Stomach (tissue), 8 donors: ENCODE measurements at regions not wholly inside any gene's neighbourhood (a gene's known extent, or its start where the extent isn't known, plus 50 kb on each side); places are given as distances from the start of the nearest gene placed in this dataset.
A peak's percentile ranks its signal among the peaks of the same experiment; 100 is the strongest.

Experiments used
- DNase-seq, 2 donors: peaks; one replicate each; pipeline versions ENCODE4 v3.0.0 to v3.0.0-alpha.2; 2013 to 2019
- H3K27ac ChIP-seq, 5 donors: fragments of 200-600 bp in 4 of 5; sonication (generic) in 4 of 5; one replicate each; pipeline ENCODE4 v1.5.1; 2013 to 2019; ENCODE audit warnings: mild to moderate bottlenecking in 1 of 5, moderate library complexity in 1 of 5
- H3K27me3 ChIP-seq, 3 donors: fragments of 200-600 bp; sonication (generic); one replicate each; pipeline ENCODE4 v1.5.1; 2017 to 2019; ENCODE audit warnings: mixed run types in 1 of 3
- H3K36me3 ChIP-seq, 4 donors: fragments of 200-600 bp; sonication (generic); 1 replicate in 3 of 4; 2 replicates in 1 of 4; pipeline ENCODE4 v1.5.1; 2016 to 2019
- H3K4me1 ChIP-seq, 4 donors: fragments of 200-600 bp; sonication (generic); one replicate each; pipeline ENCODE4 v1.5.1; 2016 to 2019
- H3K4me3 ChIP-seq, 4 donors: fragments of 200-600 bp; sonication (generic) in 3 of 4; one replicate each; pipeline ENCODE4 v1.5.1; 2016 to 2019; ENCODE audit warnings: mild to moderate bottlenecking in 1 of 4
- H3K9me3 ChIP-seq, 4 donors: fragments of 200-600 bp; sonication (generic); one replicate each; pipeline ENCODE4 v1.5.1; 2016 to 2019
- EP300 ChIP-seq: sonication (generic); formaldehyde crosslinking; IDR thresholded peaks from one replicate; pipeline ENCODE4 v1.6.1; 2017; ENCODE audit warnings: antibody characterized with exemption
- POLR2A ChIP-seq, 4 donors: fragments of 450-650 bp; IDR thresholded peaks; one replicate each; pipeline ENCODE4 v1.6.1; 2016; ENCODE audit warnings: antibody characterized with exemption in 4 of 4, control low read depth in 2 of 4, mild to moderate bottlenecking in 1 of 4, moderate library complexity in 1 of 4
- POLR2AphosphoS5 ChIP-seq, 3 donors: sonication (generic); formaldehyde crosslinking; IDR thresholded peaks; one replicate each; pipeline ENCODE4 v1.6.1; 2016; ENCODE audit warnings: antibody characterized with exemption in 3 of 3
- WGBS, 5 donors: extraction: QIAGEN DNeasy Blood & Tissue Kit in 3 of 5; methylation state at CpG; one replicate each; pipeline versions ENCODE4 v1.1.5 to v1.1.7; 2013 to 2018; 5-methylcytosine and 5-hydroxymethylcytosine counted together
- intact Hi-C: fragments of 100-400 bp; cut with DNase I; formaldehyde crosslinking; loops from one replicate; pipeline ENCODE4 v1.15.1; 2023; ENCODE audit warnings: low total_unique reads
- TF ChIP-seq, protein P1 (sequence below), 7 experiments: fragments of 450-650 bp in 4 of 7; fragments of 200-600 bp in 3 of 7; sonication (generic) in 3 of 7; IDR thresholded peaks; one replicate each; pipeline ENCODE4 v1.5.1; 2016 to 2019; ENCODE audit warnings: antibody characterized with exemption in 7 of 7, control low read depth in 2 of 7, mild to moderate bottlenecking in 1 of 7
- donor health status: healthy with polysubstance abuse.
- donor health status: Bipolar disorder and iron deficiency.
- donor health status: healthy.

DNA sequence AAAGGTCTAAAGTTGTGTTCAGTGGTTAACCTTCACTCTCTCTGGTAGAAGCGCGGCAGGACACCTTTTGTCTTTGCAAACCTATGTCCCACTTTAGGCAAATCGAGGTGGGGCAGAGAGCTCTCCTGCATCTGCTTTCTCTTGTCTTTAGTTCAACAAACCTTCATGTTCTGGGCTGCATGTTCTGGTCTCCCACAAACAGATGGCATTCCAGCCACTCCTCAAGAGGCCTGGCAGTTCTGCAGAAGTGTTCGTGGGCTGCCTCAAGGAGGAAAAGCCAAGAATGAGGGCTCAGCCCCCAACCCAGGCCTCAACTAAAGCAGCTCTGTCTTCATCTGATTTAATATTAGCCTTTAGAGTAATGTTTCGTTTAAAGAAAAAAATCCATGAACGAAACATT lies 82.2 kb downstream of the SOD2 start:
- Histone ChIP-seq H3K9me3 (peaks cover 0 to 14% (median 5%) of the 10 kb centered on the region in 4 donors), H3K27me3 (no peaks in the 10 kb centered on the region), H3K4me1 (no peaks in the 10 kb centered on the region), H3K36me3 (no peaks in the 10 kb centered on the region), H3K27ac (no peak overlapping the region), H3K4me3 (no peak overlapping the region)
- DNase-seq = no peak
- intact Hi-C loops = no loop called here
- TF ChIP-seq, protein P1, sequence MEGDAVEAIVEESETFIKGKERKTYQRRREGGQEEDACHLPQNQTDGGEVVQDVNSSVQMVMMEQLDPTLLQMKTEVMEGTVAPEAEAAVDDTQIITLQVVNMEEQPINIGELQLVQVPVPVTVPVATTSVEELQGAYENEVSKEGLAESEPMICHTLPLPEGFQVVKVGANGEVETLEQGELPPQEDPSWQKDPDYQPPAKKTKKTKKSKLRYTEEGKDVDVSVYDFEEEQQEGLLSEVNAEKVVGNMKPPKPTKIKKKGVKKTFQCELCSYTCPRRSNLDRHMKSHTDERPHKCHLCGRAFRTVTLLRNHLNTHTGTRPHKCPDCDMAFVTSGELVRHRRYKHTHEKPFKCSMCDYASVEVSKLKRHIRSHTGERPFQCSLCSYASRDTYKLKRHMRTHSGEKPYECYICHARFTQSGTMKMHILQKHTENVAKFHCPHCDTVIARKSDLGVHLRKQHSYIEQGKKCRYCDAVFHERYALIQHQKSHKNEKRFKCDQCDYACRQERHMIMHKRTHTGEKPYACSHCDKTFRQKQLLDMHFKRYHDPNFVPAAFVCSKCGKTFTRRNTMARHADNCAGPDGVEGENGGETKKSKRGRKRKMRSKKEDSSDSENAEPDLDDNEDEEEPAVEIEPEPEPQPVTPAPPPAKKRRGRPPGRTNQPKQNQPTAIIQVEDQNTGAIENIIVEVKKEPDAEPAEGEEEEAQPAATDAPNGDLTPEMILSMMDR (IDR thresholded peaks at IDR 0.05) = no peak
- no peak for TF ChIP-seq POLR2AphosphoS5 (IDR thresholded peaks at IDR 0.05)
- TF ChIP-seq EP300 = no peak
- TF ChIP-seq POLR2A (IDR thresholded peaks at IDR 0.05) = no peak
- 82 to 95% (median 88%) methylated on average over 6 of the region's 6 CpGs for WGBS, 5 donors

DNA sequence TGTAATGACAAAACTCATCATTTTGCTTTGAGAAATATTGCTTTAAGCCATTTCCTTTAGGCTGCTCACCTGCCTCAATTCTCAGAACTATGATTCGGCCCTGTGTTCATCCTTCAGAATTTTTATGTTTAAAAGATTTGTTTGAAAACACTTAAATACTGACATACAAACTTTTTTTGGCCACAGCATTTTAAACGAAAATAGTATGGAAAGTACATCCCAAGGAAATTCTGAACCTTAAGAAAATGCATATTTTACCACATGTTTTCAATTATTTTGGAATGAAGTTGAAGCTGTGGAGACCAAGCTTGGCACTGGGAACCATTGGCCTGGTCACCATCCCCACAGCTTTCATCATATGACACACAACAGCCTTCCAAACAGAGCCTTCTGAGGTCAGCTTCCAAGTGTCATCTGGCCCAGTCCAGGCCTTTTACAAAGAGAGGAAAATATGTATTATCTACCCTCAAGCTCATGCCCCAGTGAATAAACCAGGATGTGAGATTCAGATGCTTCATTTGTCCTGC lies 83.3 kb downstream of the SOD2 start:
- WGBS, 5 donors = 50 to 63% (median 58%) methylated on average over 2 of the region's 2 CpGs
- Histone ChIP-seq H3K4me1 (no peaks in the 10 kb centered on the region), H3K9me3 (peaks cover 0 to 3% (median under 1%) of the 10 kb centered on the region in 4 donors), H3K4me3 (no peak overlapping the region), H3K36me3 (no peaks in the 10 kb centered on the region), H3K27ac (no peak overlapping the region), H3K27me3 (no peaks in the 10 kb centered on the region)
- TF ChIP-seq, protein P1 (IDR thresholded peaks at IDR 0.05) = no peak
- TF ChIP-seq POLR2AphosphoS5 (IDR thresholded peaks at IDR 0.05) = no peak
- no peak for TF ChIP-seq EP300
- no peak for TF ChIP-seq POLR2A (IDR thresholded peaks at IDR 0.05)
- intact Hi-C loops = no loop called here
- peak in 1 of 2 donors; percentile 30 for DNase-seq

DNA sequence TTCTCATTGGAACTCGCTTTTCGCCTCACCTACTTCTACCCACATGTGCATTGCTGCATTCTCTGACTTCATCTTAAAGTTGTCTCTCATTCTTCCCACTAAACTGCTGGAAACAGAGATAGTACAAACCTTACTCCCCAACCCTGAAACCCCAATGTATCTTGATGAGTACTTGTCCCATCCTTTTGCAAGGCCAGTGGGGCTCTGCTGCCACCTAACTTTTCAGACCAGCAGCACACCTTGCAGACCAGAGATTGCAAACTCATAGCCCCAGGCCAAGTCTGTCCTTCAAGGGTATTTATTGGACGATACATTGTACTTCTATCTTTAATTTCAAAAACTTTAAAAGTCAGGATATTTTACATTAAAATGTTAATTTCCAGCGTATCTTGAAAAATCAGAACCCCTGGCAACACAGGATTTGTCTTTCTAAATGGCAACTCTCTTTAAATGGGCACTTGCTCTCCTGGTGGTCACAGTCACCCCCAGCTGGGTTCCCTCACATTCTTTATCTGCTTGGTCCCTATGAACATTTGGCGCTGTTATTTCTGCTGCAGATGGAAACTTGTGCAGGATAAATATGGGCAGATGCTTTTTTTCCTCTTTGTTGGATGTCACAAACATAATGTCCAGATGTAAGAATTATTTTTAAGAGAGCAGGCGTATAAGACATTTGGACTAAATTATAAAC lies 83.9 kb downstream of the SOD2 start:
- DNase-seq = peak in 1 of 2 donors; percentile 29
- H3K27ac ChIP-seq = no peak overlapping the region
- no peaks in the 10 kb centered on the region for H3K9me3 ChIP-seq
- no peaks in the 10 kb centered on the region for H3K4me1 ChIP-seq
- 55 to 64% (median 62%) methylated on average over 6 of the region's 6 CpGs for WGBS, 5 donors
- no peak for TF ChIP-seq POLR2A (IDR thresholded peaks at IDR 0.05)
- TF ChIP-seq, protein P1 (IDR thresholded peaks at IDR 0.05) = peak in 2 of 7 experiments; percentile 5 to 12
- H3K27me3 ChIP-seq = no peaks in the 10 kb centered on the region
- H3K4me3 ChIP-seq = no peak overlapping the region
- intact Hi-C loops = no loop called here
- no peaks in the 10 kb centered on the region for H3K36me3 ChIP-seq

DNA sequence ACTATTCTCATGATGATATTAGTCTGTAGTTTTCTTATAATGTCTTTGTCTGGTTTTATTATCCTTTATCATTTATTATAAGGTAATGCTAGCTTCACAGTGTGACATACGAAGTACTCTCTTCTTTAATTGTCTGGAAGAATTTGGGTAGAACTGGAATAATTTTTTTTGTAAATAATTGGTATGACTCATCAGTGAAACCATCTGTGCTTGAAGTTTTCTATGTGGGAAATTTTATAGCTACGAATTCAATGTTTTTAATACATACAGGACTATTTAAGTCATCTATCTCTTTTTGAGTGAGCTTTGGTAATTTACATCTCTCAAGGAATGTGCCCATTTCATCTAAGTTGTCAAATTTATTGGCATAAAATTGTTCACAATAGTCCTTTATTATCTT lies 86.3 kb downstream of the SOD2 start:
- H3K9me3 ChIP-seq = no peaks in the 10 kb centered on the region
- no peaks in the 10 kb centered on the region for H3K27me3 ChIP-seq
- H3K36me3 ChIP-seq = no peaks in the 10 kb centered on the region
- H3K4me3 ChIP-seq = no peak overlapping the region
- no peak for DNase-seq
- TF ChIP-seq POLR2AphosphoS5 (IDR thresholded peaks at IDR 0.05) (no peak), EP300 (no peak), POLR2A (IDR thresholded peaks at IDR 0.05) (no peak)
- TF ChIP-seq, protein P1 (IDR thresholded peaks at IDR 0.05) = no peak
- intact Hi-C loops = no loop called here
- H3K4me1 ChIP-seq = no peaks in the 10 kb centered on the region
- H3K27ac ChIP-seq = no peak overlapping the region
- 71 to 76% (median 74%) methylated on average over 2 of the region's 2 CpGs for WGBS, 5 donors
